ENCODE measurements at regions not wholly inside any gene's neighbourhood (a gene's known extent, or its start where the extent isn't known, plus 50 kb on each side); places are given as distances from the start of the nearest gene placed in this dataset.
"Not testable (repeated sequence)": the region's sequence is repeated elsewhere in the genome, so short reads cannot be mapped to it uniquely, and the experiment has no call there.

DNA sequence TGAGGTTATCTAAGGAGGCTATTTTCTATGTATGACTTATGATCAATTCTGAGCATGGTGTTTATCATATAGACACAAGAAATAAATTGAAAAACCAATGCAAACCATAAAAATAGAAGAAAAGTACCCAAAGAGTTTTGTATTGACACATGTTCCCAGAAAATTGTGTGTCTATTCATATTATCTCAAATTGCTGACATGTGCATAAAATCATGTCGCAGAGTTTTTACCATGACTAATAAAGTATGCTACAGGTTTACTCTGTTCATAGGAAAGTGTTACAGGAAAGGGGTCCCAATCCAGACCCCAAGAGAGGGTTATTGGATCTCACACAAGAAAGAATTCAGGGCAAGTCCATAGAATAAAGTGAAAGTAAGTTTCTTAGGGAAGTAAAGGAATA is 290.7 kb upstream of the NRXN1 start:
- ATAC-seq = no peak
- DNase-seq = no peak
- intact Hi-C loops (cut with DNase I, micrococcal nuclease) = no loop called here

- ATAC-seq (no peak), DNase-seq (no peak)
- intact Hi-C loops (cut with DNase I, micrococcal nuclease) = no loop called here
Observed at GRCh38 chr2:51304311-51304710, 272.4 kb upstream of the NRXN1 start.

DNA sequence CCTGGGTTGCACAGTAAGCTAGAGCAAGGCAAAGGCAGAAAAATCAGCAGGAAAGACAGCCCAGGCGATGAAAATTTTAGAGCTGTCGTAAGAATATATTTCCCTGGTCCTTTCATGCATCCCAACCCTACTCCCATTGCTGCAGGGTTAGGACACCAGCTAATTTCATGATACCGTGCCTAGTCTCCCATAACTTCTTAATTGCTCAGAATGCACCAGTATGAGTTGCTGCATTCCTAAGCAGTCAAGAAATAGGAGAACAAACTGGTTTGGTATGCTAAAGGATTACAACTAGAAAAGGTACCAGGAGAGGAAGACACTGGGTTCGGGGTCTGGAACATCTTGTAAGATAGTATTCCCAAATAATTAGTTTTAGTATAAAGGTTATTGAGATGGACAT is 269.4 kb upstream of the NRXN1 start:
- ATAC-seq = no peak
- intact Hi-C loops (cut with DNase I, micrococcal nuclease) = no loop called here

DNA sequence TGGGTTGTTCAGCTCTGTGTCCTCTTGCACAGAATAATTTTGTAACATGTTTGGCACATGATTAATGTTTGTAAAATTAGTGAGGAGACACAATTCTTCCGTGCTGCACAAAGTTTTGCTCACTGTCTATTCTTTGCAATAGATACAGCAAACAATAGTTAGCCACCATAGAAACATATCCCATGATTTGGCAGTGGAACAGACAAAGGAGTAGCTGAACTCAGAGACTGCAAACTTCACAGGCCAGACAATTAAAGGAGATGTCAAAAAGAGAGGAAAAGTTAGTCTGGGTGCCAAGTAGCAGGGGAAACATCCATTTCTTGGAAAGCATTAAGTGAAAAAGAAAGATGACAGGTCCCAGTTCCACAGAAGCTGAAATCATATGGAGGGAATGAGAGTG is 267.4 kb upstream of the NRXN1 start:
- intact Hi-C loops (cut with DNase I, micrococcal nuclease) = no loop called here
- no peak for DNase-seq
- ATAC-seq = no peak

More for the DNA sequence above, 269.4 kb upstream of the NRXN1 start:
- DNase-seq = no peak

GRCh38 chr2:51297488-51297887 is 265.6 kb upstream of the NRXN1 start:
- no peak for DNase-seq
- intact Hi-C loops (cut with DNase I, micrococcal nuclease) = no loop called here
- ATAC-seq = no peak

DNA sequence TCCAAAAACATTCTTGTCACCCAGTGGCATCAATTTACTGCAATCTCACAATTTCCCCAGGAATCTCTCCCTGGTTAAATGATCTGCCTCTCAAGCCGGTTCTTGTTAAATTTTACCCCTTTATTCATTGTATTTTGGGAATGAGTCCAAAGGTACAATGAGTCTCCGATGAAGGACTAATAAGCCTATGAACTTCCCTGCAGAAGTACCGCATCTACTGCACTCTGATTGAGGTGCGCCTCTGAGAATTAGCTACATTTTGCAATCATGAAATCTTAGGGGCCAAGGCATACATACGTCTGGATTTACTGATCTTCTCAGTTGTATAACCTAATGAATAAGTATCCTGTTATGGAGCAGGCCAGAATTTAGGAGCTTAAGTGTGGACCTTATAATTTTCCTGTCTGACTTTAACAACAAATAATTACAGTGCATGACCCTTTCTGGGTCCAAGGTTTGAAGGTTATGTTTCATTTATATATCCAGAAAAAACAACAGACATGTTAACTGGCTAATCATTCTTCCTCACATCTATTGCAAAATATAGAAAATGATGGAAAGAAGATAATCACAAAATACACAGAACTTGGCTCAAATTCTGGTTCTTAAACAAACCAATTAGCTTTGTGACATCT is 261.8 kb upstream of the NRXN1 start:
- ATAC-seq (no peak), DNase-seq (no peak)
- intact Hi-C loops (cut with DNase I, micrococcal nuclease) = no loop called here

DNA sequence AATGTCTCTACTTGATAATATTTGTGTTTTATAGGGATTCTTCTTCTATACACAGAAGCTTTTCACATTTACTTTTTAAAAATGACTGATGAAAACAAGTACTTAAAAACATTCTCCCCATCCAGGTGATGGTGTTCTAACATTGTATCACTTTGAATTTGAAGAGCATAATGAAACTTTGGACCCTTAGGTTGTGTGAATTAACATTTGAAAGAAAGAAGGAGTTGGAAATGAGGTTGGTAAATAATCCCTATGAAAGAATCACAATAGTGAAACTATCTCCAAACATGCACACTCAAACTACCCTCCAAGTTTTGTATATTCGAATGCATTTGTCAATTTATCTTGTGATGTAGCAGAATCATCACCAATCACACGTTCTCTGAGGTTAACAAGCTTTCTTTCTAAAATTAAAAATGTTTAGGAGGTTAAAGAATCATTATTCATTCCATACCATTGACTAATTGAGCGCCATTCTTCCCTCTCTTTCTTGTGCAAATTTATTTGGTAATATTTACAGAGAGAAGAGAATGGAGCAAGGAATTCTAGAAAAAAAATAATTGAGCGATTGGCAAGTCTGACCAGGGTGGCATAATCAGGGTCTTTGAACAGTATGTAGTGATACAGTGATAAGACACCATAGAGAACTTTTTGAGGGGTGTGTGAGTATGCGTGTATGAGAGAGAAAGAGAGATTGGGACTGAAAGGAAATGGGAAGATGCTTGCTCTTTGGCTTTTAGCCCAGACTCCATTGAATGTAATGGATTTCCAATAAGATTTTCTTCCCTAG is 260.0 kb upstream of the NRXN1 start:
- ATAC-seq (no peak), DNase-seq (no peak)
- intact Hi-C loops (cut with DNase I, micrococcal nuclease) = no loop called here

- DNase-seq (no peak), ATAC-seq (no peak)
- intact Hi-C loops (cut with DNase I, micrococcal nuclease) = no loop called here
Observed at GRCh38 chr2:51290725-51291124, 258.8 kb upstream of the NRXN1 start.

DNA sequence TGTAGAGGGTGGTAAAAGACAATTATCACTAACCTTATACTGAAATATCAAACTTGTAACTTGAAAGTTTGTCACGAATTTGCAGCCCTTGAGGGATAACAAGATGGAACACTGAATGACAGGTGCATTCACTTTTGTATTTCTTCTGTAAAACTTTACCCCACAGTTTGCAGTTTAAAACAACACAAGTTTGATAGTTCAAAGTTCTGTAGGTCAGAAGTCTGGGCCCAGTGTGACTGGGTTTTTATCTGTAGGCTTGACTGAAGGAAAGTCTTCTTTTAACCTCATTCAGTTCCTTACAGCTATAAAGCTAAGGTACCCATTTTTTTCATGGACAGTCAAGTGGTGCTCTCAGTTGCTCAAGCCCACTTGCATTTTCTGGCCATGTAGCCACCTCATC is 257.1 kb upstream of the NRXN1 start:
- no peak for ATAC-seq
- intact Hi-C loops (cut with DNase I, micrococcal nuclease) = no loop called here
- DNase-seq = no peak

GRCh38 chr2:51268191-51268590 is 236.3 kb upstream of the NRXN1 start:
- no peak for ATAC-seq
- intact Hi-C loops (cut with DNase I, micrococcal nuclease) = no loop called here
- DNase-seq = no peak

- intact Hi-C loops (cut with DNase I, micrococcal nuclease) = no loop called here
- DNase-seq (no peak), ATAC-seq (no peak)
Observed at GRCh38 chr2:51265539-51265938, 233.6 kb upstream of the NRXN1 start.

DNA sequence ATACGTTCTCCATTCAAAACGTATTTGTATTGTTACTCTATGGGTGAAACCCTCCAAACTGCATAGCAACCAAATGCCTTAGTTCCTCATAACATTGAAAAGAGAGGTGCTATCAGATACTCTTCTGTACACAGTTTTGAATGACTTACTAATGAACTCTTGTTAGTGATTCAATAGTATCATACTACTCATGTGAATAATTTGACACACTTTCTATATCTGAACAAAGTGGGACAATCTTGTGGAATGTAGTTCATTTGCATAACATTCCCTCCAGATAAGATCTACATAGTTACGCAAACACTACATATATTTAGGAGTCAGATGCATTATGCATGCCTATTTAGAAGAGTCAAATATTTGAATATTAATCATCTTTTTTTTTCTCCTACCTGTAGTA is 232.0 kb upstream of the NRXN1 start:
- ATAC-seq = no peak
- DNase-seq = no peak
- intact Hi-C loops (cut with DNase I, micrococcal nuclease) = no loop called here

GRCh38 chr2:51263101-51263500 is 231.2 kb upstream of the NRXN1 start:
- intact Hi-C loops (cut with DNase I, micrococcal nuclease); DNase-seq; ATAC-seq: not testable (repeated sequence)

- DNase-seq = no peak
- no peak for ATAC-seq
- intact Hi-C loops (cut with DNase I, micrococcal nuclease) = no loop called here
Observed at GRCh38 chr2:51258301-51258700, 226.4 kb upstream of the NRXN1 start.

GRCh38 chr2:51256736-51257135 is 224.8 kb upstream of the NRXN1 start:
- DNase-seq = no peak
- ATAC-seq = no peak
- intact Hi-C loops (cut with DNase I, micrococcal nuclease) = no loop called here

- ATAC-seq = no peak
- intact Hi-C loops (cut with DNase I, micrococcal nuclease) = no loop called here
- no peak for DNase-seq
Observed at GRCh38 chr2:51251356-51251755, 219.4 kb upstream of the NRXN1 start.

- intact Hi-C loops (cut with DNase I, micrococcal nuclease) = no loop called here
- no peak for DNase-seq
- no peak for ATAC-seq
Observed at GRCh38 chr2:51247252-51247805, 215.4 kb upstream of the NRXN1 start.

DNA sequence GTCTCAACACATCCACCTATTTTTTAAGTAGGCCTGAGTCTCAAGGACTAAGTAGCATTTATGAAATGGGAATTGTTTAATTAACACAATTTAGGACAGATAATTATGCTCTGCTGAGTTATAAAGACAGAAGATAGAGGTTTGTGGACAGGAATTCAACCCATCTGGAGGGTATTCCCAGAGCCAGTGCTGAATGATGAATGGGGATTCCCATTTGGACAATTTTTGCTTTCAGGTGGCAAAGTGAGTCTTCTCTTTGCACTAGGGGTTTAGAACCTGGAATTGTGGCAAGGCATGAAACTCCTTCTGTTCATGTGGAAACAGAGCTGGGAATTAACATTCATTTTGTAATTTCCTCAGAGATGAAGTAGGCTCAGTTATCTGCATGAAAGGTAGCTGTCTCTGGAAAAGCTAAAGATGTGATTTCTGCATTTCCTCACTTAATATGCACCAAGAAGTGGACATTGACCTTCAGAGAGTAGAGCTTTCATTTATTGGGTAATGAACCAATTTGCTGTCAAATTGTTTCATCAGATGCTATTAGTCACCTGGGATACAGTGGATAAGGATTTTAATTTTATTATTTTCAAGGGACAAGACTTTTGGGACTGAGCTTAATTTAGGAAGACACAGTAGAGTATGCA is 212.1 kb upstream of the NRXN1 start:
- intact Hi-C loops (cut with DNase I, micrococcal nuclease) = no loop called here

GRCh38 chr2:51237626-51238271 is 205.8 kb upstream of the NRXN1 start:
- DNase-seq (no peak), ATAC-seq (no peak)
- intact Hi-C loops (cut with DNase I, micrococcal nuclease) = no loop called here

More for the DNA sequence above, 212.1 kb upstream of the NRXN1 start:
- no peak for ATAC-seq
- DNase-seq = no peak

DNA sequence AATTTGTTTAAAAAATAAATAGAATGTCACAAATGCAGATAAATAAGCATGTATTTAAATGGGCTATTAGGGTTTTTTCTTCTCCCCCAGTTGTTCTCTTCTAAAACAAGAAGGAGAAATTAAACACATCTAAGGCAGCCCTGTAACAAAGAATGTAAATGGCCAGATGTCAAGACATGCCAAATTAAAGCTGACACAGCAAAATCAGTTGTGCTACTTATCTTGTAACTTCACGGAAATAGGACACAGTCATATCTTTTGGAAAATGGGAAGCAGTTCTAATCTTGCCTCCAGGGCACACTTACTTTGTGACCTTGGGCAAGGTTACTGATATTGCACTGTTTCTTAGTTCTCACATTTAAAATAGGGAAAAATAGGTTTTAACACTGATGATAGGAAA is 200.1 kb upstream of the NRXN1 start:
- intact Hi-C loops (cut with DNase I, micrococcal nuclease) = no loop called here
- ATAC-seq = no peak
- DNase-seq = no peak

Measured in left colon (tissue), 2 donors.